GM19238 (cell line): ENCODE measurements at regions not wholly inside any gene's neighbourhood (a gene's known extent, or its start where the extent isn't known, plus 50 kb on each side); places are given as distances from the start of the nearest gene placed in this dataset.
"Not testable (repeated sequence)": the region's sequence is repeated elsewhere in the genome, so short reads cannot be mapped to it uniquely, and the experiment has no call there.

Source experiments
- DNase-seq: peaks from one replicate; pipeline ENCODE4 v3.0.0; 2011; ENCODE audit warnings: low spot score; ENCODE audit not compliant: insufficient read length

DNA sequence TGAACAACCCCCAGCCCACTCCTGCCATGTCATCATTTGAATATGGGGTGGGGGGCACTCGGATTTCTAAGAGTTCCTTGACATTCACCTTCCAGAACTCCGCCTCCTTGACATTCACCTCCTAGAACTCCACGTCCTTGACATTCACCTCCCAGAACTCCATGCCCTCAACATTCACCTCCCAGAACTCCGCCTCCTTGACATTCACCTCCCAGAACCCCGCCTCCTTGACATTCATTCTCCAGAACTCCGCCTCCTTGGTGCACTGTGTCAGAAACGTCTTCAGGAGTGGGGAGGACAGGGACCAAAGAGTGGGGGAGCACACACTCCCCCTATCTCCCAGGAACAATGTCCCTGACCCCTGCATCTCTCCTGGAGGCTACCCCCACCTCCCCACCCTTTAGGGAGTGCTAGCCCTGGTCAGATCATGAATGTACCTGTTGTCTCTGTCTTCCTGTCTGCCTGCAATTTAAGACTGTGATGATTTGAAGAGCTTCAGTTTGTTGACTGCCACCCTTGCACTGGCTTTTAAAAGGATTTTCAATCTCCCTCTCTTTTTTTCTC, 110.1 kb downstream of the NPTX2 start:
- DNase-seq, result no peak

GRCh38 chr7:98728555-98728954, 111.5 kb downstream of the NPTX2 start:
- no peak for DNase-seq

DNA sequence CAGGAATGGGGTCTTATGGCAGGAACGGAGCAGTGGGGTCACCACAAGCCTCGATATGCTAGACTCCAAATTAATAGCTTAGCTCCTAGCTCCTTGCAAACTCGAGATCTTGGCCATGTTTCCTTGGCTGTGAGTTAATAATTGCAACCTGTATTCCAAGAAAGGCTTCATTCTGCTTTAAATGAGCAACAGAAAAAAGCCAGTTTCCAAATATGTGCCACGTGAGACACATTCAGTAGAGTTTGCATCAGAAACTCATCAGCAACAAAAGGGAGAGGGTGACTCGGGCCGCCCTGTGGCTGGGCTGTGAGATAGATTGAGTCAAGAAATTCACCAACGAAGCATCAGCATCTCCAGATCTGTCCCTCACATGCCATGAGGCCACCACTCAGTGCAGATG, 112.0 kb downstream of the NPTX2 start:
- DNase-seq, result no peak

- DNase-seq, result no peak
These were observed 113.2 kb downstream of the NPTX2 start for GRCh38 chr7:98730326-98730725.

- no peak for DNase-seq
These were observed 114.6 kb downstream of the NPTX2 start for GRCh38 chr7:98731651-98732050.

DNA sequence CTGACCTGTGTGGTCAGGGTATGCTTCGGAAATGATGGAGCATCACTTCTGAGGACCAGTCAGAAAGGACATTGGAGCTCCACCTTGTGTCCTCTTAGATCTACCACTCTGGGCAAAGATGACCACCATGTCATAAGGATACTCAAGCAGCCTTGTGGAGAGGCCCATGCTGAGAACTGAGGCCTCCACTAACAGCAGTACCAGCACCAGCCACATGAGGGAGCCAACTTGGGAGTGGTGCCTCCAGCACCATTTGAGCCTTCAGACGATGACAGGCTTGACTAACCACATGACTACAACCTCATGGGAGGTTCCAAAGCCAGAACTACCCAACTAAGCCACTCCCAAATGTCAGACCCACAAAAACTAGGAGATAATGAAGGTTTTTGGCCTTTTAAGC, 116.0 kb downstream of the NPTX2 start:
- DNase-seq, result peak; percentile 44

- DNase-seq, result no peak
These were observed 118.7 kb downstream of the NPTX2 start for GRCh38 chr7:98735801-98736200.

- not testable (repeated sequence) for DNase-seq
These were observed 119.4 kb downstream of the NPTX2 start for GRCh38 chr7:98736461-98736860.

DNA sequence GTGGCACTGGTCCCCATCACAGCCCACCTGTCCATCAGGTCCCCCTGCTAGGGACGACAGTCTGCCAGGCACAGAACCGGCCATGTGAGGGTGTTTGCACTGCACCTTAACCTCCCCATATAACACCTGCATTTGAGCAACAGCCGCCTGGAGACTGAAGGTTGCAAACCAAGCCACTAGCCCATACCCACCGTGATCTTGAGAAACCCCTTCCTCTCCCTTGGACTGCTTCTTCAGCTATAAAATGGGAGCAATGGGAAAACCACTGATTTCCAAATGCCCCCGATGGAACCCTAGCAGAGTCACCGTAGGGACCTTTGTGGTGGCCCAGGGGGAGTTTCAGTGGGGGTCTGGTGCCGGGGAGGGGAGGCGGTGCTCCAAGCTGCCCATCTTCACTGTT, 120.1 kb downstream of the NPTX2 start:
- DNase-seq, result no peak

DNA sequence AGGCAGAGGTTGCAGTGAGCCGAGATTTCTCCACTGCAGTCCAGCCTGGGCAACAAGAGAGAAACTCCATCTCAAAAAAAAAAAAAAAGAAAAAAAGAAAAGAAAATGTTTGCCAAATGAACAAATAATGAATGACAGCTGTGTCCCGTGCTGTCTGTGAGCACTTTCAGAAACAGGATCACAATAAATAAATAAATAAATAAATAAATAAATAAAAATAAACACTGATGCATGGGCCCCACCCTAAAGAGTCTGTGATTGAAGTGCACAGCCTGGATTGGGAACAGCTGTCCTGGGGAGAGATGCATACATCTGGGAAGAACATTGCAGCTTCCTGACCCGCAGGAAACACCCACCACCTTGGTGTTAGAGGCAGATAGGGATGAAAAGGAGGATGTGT, 123.6 kb downstream of the NPTX2 start:
- no peak for DNase-seq

GRCh38 chr7:98745722-98746318, 124.0 kb downstream of the TMEM130 start:
- DNase-seq, result peak; percentile 47

- no peak for DNase-seq
These were observed 121.7 kb downstream of the TMEM130 start for GRCh38 chr7:98748090-98748489.

DNA sequence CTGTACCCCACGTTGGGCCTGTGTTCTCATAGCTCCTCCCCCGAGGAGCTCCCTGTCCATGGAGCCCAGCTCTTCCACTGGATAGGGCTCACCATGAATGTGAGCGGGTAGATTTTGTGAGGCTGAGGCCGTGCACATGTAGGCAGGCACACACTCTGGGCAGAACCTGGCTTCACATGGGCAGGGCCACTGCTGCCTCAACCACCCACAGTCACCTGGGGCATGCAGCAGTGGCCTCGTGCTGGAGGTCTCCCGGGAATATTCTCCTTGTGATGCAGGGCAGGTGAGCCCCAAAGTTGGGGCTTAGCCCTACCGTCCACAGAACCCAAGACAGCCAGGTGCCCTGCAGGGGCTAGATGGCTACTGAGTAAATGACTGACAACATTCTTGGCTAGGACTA, 116.6 kb downstream of the TMEM130 start:
- DNase-seq, result no peak

DNA sequence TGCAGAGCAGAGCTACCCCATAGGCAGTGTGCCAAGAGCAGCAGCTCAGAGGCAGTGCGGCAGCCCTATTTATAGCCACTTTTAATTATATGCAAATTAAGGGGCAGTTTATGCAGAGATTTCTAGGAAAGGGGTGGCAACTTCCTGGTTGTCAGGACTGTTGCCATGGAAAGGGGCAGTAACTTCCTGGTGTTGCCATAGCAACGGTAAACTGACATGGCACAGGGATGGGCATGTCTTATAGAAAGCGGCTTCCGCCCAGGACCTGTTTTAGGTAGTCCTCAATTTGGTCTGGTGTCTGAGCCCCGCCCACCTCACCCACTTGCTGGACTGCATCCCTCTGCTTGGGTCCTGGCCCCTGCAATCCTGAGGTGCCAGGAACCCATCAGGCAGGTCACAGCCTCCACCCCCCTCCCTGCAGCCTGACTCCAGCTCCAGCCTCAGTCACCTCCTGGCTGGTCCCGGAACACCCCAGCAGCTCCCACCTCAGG, 115.8 kb downstream of the TMEM130 start:
- no peak for DNase-seq

DNA sequence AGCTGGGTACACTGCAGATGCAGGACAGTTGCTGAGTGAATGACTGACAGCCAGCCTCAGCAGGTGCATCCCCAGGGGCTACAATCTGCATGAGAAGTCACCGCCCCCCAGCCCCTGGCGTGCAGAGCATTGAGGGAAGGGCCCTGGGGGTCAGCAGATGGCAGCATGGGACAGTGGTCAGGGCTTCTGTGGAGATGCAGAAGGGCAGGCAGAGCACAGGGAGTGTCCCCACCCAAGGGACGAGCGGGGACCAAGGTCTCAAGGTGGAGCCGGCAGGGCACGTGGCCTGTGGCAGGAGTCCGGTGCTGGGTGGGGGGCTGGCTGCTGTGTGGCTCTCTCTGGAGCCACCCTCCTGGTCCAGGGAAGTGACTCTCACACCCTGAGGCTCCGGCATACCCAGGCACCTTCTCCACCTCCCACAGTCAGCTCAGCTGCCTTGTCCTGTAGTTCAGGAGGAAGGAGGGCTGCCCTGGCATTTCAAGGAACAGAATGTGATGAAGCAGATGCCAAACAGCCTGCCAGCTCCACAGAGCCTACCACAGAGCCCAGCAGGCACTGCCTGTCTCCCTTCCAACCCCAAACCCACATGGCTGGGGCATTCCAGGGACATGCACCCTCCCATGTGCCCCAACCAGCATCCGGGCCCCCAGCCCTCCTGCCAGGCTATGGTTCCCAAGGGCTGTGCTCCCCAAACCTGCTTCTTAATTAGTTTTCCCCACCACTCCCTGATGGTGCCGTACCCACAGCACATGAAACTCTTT, 114.5 kb downstream of the TMEM130 start:
- DNase-seq, result no peak

DNA sequence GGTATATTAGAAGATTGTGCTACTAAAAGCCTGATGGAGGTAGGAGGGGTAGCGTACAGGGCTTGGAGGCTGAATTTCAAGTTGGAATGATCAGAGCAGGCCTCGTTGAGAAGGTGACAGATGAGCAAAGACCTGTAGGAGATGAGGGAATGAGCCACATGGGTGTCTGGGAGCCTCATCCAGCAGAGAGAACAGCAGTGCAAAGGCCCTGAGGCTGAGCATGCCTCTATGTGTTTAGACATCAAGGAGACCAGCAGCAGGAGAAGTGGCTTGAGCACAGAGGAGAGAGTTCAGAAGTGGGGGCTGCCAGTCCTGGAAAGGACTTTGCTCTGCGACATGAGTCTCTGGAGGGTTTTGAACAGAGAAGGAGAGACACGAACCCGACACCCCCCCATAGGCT, 111.7 kb downstream of the TMEM130 start:
- DNase-seq, result no peak

DNA sequence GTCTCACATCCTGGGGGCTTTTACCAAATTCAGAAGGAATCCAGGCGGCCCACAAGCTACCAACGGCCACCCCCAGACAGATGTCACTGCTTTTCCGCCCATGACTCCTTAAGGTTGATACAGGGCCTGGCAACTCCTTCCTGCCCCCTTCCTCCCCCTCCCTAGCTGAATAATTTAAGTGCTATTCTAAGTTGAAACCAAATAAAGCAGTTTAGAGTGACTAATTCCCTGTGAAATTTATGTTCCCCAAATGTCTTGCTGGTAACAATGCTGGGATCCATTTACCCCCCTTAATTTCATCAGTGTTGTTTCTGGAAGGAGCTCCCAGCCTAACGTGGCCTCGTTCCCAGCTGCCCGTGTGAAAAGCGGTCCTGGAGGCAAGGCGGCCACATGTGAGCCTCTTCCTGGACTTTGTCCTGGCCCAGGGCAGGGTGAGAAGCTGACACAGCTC, 109.6 kb downstream of the TMEM130 start:
- DNase-seq, result no peak

DNA sequence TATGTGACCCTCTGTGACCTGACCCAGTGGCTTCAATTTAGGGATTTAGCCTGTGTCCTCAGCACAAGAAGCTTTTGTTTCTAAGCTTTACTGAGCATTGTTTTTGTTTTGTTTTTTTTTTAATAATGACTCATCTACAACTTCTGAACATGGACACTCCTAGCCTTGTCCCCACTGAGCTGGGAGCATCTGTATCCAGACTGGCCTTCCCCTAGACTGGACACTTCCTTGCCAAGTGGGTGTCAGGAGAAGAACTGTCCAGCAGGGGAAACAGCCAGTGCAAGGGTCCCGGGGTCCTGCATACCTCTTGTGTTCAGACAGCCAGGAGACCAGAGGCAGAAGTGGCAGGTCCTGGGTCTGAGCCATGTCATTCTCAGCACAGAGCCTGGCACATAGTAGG, 108.6 kb downstream of the TMEM130 start:
- DNase-seq, result no peak

DNA sequence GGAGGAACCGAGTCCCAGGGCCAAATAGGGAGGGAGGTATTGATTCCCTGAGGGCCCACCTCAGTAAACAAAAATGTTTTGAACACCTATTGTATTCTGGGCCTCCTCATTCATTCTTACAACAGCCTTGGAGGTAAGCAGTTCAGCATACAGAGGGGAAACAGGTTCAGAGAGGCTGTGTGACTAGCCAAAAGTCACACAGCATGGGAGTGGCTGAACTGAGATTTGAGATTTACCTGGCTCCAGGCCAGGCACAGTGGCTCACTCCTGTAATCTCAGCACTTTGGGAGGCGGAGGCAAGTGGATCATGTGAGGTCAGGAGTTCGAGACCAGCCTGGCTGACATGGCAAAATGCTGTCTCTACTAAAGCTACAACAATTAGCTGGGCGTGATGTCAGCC, 107.2 kb downstream of the TMEM130 start:
- no peak for DNase-seq

DNA sequence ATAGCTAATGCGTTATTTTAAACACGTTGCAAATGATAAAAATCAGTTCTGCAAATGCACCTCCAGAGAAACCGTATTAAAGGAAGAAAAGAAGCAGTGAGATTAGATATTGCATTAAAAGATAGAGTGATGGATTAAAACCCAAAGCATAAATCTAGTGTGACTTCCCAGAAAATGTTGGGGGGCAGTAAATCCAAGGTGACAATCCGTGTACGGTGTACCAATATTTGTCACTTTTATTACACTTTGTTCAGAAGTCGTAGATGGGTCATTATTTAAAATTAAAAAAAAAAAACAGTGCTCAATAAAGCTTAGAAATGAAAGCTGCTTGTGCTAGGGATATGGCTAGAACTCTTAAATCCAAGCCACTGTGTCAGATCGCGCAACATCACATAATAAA, 106.4 kb downstream of the TMEM130 start:
- DNase-seq, result no peak

DNA sequence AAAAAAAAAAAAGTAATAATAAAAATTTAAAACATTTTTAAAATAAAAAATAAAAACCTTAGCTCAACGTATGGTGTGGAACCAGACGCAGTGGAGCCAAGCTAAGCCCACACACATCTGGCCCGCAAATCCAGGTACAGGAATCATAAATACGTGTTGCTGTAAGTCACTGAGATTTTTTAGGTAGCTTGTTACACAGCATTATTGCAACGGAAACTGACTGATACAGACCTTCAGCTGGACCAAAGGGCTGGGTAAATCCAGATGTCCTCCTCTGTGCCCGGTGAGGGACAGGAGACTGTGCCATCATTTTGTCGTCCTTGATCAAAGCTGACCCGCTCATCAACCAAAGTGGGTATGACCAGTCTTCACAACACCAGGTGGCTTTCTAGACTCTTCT, 104.9 kb downstream of the TMEM130 start:
- no peak for DNase-seq

DNA sequence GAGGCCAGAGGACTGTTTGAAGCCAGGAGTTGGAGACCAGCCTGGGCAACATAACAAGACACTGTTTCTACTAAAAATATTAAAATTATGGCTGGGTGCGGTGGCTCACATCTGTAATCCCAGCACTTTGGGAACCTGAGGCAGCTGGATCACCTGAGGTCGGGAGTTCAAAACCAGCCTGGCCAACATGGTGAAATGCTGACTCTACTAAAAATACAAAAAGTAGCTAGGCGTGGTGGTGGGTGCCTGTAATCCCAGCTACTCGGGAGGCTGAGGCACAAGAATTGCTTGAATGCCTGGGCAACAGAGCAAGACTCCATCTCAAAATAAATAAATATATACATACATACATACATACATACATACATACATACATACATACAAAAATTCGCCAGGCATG, 99.7 kb downstream of the TMEM130 start:
- not testable (repeated sequence) for DNase-seq

GRCh38 chr7:98771519-98771918, 98.3 kb downstream of the TMEM130 start:
- DNase-seq, result no peak
